Left lobe of liver (tissue), 2 donors: ENCODE measurements at regions not wholly inside any gene's neighbourhood (a gene's known extent, or its start where the extent isn't known, plus 50 kb on each side); places are given as distances from the start of the nearest gene placed in this dataset.
"Not testable (repeated sequence)": the region's sequence is repeated elsewhere in the genome, so short reads cannot be mapped to it uniquely, and the experiment has no call there.

Experiments
- ATAC-seq: fragments of 200-7000 bp; cut with Tn5 transposase; one replicate; pipeline ENCODE4 v1.9.1; 2020; ENCODE audit warnings: mild to moderate bottlenecking, moderate library complexity
- DNase-seq: peaks from one replicate; pipeline ENCODE4 v3.0.0-alpha.2; 2020; ENCODE audit warnings: low spot score
- donor health status: DM: no; HTN: no; CAD: no; lungs with moderate emphysema.
- donor health status: DM: no; HTN: yes; CAD: no.

DNA sequence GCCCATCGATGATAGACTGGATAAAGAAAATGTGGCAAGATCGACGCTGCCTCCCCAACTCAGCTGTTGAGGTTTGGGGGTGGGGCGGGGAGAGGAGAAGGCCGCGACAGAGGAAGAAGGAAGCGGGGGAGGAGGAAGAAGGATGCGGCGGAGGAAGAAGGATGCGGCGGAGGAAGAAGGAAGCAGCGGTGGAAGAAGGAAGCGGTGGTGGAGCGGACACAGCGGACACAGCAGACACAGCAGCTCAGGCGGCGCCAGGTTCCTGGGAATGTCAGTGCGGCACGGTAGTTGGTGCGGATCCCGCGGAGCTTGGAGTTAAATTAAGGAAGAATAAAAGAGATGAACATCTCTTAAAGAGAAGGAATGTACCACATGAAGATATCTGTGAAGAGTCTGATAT is 163.9 kb upstream of the NT5E start:
- DNase-seq = no peak
- ATAC-seq = no peak

DNA sequence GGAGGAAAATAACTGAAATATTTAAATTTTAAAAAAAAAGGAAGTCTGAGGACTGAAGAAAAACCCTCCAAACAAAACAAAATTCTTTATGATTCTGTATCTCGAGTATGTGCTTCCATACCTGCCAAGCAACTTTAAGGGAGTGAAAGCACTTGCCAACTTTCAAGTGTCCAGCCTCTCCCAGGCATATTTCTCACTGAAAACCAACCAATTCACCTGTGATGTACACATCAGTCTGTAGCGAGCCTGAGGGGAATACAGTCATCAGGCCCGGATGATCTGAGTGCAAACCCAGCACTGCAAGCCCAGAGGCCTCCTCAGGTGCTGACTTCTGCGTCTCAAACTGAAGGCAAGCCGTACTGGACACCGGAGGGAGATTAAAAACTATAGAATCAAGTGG is 164.8 kb upstream of the NT5E start:
- no peak for ATAC-seq

DNA sequence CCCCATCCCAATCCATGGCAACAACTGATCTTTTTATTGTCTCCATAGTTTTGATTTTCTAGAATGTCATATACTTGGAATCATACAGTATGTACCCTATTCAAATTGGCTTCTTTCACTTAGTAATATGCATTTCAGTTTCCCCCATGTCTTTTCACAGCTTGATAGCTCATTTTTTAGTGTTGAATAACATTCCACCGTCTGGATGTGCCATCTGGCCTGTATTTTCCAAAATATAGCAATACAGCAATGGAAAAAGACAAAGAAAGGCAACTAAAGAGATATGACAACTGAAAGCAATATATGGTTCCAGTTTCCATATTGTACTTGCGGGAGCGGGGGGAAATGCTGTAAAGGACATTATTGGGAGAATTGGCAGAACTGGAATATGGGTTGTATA is 166.4 kb upstream of the NT5E start:
- ATAC-seq = no peak
- no peak for DNase-seq

More for the DNA sequence above, 164.8 kb upstream of the NT5E start:
- no peak for DNase-seq

DNA sequence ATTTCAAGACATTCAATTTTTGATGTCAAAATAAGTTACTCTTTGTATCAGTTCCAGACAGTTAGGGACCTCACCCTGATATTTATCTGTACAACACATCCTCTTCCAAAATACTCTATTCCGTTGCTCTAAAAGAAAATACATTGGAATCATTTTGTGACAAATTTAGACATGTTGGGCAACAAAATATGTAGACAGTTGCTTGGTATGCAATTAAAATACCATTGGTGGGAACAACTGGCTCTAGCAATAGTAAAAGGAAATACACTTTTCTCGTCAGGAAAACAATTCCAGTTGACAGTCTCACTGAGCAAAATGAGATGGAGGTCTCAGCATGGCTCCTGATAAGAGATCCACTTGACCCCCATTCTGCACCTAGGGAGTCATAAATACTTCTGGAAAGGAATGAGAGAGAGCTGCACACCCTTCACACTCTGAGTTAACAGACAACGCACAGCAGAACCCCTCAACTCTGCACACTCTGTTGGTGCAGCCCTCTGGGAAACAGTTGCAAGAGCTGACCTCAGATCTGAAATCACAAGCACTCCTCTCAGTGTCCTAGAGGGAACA is 171.3 kb upstream of the NT5E start:
- ATAC-seq = no peak
- DNase-seq = no peak

DNA sequence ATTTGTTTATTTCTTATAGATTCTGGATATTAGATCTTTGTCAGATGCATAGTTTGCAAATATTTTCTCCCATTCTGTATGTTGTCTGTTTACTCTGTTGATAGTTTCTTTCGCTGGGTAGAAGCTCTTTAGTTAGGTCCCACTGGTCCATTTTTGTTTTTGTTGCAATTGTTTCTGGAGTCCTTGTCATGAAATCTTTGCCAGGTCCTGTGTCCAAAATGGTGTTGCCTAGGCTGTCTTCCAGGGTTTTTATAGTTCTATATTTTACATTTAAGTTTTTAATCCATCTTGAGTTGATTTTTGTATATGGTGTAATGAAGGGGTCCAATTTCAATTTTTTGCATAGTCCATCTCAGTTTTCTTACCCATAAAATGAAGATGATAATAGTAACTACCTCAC is 173.9 kb upstream of the NT5E start:
- not testable (repeated sequence) for DNase-seq, ATAC-seq

DNA sequence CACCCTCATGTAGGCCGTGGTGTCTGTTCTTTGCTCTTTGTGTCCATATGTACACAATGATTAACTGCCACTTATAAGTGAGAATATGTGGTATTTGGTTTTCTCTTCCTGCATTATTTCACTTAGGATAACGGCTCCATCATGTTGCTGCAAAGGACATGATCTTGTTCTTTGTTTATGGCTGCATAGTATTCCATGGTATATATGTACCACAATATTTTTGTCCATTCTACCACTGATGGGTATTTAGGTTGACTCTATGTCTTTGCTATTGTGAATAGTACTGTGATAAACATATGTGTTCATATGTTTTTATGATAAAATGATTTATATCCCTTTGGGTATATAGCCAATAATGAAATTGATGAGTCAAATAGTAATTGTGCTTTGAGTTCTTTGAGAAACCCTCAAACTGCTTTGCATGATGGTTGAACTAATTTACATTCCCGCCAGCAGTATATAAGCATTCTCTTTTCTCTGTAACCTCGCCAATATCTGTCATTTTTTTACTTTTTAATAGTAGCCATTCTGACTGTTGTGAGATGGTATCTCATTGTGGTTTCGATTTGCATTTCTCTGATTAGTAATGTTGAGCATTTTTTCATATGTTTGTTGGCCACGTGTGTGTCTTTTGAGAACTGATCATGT is 174.4 kb upstream of the NT5E start:
- DNase-seq (no peak), ATAC-seq (no peak)

DNA sequence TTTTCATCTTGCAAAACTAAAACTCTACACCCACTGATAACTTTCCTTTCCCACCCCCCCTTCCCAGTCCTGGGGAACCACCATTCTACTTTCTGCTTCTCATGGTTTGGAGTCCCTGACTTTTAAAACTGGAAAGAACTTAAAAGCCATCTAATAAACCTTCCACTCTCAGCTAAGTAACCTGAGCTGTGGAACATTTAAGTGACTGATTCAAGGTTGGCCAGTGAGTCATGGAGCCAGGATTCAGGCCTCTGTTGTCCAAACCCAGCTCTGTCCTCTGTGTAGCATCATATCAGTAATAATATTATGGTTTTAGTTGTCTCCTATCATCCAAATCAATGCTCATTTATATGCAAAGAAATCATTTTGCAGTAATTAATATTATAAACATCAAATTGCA is 176.0 kb upstream of the NT5E start:
- ATAC-seq (no peak), DNase-seq (no peak)

DNA sequence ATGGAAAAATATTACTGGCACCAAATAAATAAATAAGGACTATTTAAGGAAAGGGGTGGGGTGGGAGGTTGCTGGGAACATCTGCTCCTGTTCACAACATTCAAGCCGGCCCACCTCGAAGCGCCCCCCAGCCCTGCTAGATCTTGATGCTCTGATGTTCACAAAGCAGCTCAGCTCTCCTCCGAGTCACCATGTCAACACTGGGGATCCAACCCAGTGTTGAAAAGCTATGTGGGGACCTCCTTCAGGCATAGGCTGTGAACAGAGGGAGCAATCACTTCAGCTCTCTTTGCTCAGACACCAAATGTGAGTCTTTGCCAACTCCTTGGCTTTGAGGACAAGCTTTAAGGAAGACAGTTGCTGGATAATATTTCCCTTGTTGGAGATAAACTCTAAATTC is 176.8 kb upstream of the NT5E start:
- no peak for DNase-seq
- no peak for ATAC-seq

DNA sequence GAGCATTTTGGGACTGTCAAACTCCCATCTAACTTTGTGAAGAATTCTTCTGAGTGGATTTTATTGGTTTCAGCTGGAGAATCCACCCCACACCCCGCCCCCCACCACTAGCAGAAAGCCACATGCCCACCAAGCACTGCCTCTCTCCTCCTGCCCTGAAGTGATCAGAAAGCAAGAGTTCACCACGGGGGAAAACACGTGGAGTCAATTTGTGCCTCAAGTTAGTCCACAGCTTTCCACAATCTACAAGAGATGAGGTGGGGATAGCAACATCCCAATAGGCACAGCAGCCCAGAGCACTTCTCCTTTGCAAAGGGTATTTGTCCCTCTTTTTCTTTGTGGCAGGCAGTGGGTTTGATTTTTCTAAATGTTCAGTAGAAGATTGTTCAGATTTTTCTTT is 177.3 kb upstream of the NT5E start:
- DNase-seq (no peak), ATAC-seq (no peak)

DNA sequence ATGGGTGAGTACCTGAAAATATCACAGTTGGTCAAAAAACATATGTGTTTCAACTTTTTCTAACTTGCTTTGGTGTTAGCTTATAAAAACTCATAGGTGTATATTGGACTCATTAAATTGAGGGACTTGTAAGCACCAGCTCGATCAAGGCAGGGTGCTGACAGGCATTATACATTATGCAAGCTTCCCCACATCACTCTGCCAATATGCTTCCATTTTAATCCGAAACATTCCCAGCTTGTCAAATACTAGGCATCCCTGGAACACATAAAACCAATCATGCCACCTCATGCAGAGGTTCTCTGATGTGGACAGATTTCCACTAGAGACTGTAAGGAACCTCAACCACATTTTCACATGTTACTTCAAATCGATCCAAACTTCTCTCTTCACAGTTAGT is 187.3 kb upstream of the NT5E start:
- ATAC-seq (no peak), DNase-seq (no peak)

DNA sequence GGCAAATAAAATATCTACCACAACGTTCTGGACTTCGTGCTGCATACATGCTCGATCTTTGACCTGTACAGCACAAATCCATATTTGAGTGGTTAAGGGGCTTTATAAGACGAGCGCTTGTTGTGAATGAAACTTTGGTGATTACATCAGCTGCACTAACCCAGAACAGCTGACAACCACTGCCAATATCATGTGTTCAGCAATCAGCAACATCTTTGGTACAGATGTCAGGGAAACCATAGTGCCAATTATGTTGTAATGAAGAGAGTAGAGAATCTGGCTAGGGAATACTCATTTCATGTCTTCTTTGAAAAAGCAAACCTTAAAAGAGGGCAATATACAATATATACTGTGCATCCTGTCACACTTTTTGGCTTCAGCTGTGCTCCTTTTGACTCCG is 188.6 kb upstream of the NT5E start:
- DNase-seq (no peak), ATAC-seq (no peak)

DNA sequence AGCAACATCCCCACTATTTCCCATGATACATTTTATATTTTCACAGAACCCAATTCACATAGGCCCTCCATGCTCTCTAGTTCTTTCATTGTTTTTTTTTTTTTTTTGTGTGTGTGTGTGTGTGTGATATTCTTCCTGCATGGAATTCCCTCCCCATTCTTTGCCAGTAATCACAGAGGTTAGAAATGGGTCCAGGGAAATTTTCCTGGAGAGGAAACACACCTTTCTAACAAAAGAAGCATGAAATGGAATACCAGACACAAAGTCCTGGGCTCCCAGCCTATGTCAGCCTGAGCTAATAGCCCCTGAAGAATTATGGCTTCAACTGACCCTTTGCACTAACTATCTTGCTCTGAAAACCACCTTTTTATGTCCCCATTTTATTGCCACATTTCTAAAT is 194.2 kb upstream of the NT5E start:
- ATAC-seq (no peak), DNase-seq (no peak)

DNA sequence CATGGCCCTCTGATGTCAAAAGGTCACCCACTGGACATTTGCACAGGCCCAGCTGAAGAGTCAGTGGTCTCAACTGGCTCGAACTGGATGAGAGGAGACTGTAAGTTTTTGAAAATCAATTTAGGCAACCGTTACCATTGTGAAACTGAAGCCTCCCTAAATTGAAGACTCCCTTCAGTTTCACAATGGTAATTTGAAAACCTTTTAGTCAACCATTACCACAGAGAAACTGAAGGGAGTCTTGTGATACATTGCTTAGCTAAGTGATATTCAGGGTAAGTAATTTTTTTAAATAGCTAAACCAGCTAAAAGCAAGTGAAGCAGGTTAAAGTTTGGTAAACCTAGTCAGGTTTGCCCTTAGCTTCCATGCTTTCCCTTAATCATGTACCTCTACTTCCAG is 197.3 kb upstream of the NT5E start:
- DNase-seq (no peak), ATAC-seq (no peak)

DNA sequence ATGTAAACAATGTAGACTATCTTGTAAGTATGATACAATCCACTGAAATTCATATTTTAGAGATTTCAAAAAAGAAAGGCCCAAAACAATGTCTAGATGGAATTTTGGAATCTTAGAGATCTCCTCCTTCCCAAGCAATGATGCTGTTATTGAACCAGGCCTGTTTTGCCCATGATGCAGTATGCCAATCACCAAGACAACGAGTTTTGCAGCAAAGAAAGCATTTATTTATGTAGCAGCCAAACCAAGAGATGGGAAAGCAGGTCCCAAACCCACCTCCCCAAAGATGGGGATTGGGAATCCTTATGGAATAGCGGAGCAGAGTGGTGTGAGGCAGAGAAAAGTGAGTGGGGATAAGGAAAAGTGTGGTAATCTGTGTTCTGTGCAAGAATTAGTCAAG is 197.8 kb upstream of the NT5E start:
- ATAC-seq = no peak

DNA sequence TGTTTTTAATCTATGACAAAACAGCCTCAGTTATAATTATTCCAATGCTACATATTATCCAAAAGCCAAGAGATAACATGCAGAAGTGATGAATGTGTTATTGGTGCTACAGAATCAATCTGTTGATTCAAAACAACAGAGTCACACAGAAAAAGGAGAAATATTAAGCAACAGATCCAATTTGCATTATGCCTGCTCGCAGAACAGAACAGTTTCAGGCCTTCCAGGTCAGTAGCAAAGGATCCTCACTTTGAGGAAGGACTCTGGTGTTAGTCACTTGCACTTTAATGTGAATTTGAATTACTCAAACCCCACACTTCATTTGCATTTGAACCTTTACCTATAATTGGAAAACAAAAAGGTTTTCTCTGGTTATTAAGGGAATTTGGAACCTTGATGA is 198.6 kb upstream of the NT5E start:
- ATAC-seq = no peak
- no peak for DNase-seq

More for the DNA sequence above, 197.8 kb upstream of the NT5E start:
- no peak for DNase-seq

DNA sequence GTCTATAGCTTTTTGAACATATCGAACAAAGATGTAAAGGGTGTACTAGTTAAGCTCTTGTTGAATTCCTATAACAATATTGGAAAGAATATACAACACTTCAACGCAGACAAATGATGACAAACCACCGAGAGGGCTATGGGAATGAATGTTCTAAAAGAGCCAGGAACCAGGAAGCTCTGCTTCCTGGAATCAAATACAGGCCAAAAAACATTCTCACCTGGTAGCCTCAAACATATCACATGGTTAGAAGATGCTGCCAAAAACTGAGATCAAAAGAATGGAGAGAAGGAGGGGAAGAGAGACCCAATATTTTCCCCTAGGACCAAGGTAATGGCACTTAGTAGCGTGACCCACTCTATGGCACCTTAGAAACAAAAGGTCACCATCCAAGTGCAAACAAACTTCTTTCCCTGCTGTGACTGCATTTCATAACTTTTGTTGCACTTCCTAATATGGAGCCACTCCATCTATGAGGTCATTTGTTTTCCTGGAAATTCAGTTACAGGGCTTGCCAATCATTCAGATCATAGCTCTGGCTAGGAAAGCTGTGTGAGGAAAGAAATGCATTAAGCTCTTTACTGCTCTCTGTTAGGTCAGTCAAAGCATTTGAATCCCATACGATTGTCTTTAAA is 199.2 kb upstream of the NT5E start:
- ATAC-seq (peak; percentile 69), DNase-seq (no peak)

DNA sequence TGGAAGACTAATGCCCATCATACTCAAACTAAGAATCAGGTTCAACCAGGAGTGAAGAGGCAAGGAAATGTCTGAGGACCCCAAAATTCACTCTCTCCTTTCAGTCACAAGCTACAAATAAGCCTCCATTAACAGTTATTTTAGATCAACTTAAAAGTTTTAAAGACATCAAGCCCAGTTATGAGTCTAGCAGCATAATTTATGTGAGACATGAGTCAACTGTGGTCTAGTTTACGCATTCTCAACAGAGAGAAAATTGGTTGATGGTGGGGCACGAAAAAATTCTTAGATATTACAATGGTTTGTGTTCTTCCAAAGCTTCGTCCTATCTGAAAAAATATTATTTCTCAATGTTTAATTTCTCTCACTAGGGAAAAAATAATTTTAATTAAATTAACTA is 204.9 kb upstream of the NT5E start:
- ATAC-seq (no peak), DNase-seq (no peak)

DNA sequence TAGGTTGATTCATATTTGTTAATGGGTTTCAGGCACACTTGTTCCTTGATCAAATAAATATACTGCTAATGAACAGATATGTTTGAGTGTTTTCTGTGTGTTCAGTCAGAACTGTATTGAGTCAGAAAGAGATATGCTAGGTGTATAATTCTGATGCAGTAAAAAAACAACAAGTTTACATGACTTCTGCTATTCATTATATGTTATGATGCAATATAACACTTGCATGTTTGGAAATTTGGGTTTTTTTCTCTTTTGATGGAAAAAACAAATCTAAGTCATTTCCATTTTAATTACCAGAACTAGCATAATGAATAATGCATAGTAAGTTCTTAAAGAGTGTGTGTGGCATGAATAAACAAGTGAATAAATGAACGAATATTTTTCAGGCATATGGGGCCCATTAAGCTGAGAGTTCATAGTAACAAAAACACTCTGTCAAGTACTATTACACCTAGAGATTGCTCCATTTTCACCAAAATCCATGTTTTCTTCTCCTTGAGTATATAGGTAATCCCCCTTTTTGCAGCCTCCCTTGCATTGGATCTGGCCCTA is 208.3 kb upstream of the NT5E start:
- ATAC-seq = no peak

DNA sequence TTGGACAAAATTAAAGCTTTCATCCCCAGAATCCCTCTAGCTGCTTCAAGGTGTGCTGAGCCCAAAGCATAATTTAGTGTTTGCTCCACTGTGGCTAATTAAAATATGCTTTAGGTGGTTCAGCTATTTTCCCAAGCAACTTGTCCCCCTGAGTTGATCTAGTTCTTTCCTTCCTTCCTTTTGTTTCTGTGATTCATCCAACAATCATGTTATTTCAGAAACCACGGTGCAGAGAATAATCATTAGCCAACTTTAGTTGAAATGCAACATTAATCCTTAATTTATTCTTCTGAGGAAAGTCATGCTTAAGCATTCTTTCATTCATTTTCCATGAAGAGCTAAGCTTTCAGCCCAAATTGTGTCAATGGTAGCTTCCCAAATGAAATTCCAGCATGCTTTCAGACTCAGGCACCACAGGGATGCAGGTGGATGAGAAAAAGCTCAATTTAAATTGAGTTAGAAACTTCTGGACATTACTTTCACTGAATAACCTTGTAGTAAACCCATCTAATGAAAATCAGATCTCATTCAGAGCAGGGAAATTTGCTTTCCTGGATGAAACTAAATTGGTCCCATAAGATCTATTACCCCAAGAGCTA is 209.0 kb upstream of the NT5E start:
- no peak for ATAC-seq
- no peak for DNase-seq

More for the DNA sequence above, 208.3 kb upstream of the NT5E start:
- no peak for DNase-seq

DNA sequence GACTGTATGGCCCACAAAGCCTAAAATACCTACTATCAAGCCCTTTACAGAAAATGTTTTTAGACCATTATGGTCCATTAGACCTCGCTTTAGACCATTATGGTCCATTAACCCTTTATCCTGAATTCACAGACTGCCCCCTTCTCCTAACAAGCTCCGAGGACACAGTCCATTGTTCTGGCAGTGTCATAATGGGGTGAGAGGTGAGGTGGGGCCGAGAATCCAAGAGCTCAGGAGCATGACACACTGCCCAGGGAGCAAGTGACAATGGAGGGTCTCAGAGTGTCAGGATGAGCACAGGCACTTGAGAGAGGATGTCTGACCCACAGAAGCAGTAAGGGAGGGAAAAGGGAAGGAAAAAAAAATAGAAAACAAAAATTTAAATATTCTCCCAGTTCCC is 212.4 kb upstream of the NT5E start:
- ATAC-seq = no peak
- no peak for DNase-seq

DNA sequence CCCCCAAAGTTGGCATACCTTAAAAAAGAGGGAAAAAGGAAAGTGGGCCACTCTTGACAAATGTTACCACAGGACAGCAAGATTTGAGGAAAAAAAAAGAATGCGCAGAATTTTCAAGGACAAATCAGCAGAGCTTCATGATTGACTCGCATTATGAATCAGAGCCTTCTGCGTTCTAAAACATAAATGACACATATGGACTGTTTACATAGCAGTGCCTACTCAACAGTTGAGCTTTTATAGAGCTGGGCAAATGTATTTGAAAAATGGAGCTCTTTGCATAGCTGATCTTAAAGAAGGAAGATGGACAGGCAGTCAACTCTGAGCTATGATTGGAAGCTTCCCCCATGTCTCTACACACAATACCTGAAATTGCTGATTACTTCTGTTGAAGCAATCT is 213.2 kb upstream of the NT5E start:
- no peak for ATAC-seq
- no peak for DNase-seq

DNA sequence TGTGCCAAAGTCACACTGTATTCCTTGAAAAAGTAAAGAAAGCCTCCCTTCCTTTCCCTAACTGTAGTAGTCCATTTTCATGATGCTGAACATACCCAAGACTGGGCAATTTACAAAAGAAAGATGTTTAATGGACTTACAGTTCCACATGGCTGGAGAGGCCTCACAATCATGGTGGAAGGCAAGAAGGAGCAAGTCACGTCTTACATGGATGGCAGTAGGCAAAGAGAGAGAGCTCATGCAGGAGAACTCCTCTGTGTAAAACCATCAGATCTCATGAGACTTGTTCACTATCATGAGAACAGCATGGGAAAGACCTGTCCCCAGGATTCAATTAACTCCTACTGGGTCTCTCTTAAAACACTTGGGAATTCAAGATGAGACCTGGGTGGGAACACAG is 222.5 kb upstream of the NT5E start:
- not testable (repeated sequence) for ATAC-seq, DNase-seq
